Activated CD4-positive, alpha-beta T cell treated with anti-CD3 and anti-CD28 coated beads, Interleukin-2, amount 50 U/mL, for 4 hours (primary cell): ENCODE measurements at regions not wholly inside any gene's neighbourhood (a gene's known extent, or its start where the extent isn't known, plus 50 kb on each side); places are given as distances from the start of the nearest gene placed in this dataset.
A peak's percentile ranks its signal among the peaks of the same experiment; 100 is the strongest.

ENCODE experiments used
- DNase-seq, 2 experiments: peaks; one replicate each; pipeline ENCODE4 v3.0.0-alpha.2; 2020

DNA sequence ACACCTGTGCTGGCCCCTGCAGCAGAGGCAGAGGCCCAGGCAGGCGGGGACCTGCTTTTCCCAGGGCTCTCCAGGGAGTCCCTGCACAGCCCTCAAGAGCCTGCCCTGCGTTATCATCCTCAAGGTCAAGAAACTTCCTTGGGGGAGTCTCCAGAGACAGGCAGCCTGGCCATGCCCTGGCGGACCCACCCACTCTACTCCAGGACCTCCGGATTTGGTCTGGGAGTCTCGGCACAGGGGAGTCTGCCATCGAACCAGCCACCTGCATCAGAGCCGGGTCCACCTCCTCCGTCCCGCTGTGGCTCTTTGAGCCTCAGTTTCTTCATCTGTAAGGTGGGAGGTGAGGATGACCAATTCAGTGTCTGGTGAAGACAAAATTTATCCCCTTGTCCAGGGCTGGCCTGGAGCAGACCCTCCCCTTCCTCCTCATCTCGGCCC is 75.3 kb upstream of the TNRC6C start:
- DNase-seq, result no peak

DNA sequence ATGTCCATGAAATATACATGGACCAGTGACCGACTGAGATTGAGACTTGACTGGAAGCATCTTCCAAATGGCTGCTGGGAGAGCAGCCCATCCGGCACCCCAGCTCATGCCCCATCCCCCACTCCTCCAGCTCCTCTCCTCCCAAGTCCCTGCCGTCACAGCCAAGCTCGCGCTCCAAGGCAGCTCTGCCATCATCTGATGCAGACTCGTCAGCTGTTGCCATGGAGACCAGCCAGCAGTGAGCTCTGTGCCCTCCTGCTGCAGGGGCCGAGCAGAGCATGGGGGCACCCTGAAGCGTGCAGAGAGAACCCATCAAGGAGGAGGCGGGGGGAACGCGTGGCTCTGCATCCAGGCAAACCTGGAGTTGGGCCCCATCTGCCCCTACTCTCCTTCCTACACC is 74.5 kb upstream of the TNRC6C start:
- DNase-seq, result no peak

DNA sequence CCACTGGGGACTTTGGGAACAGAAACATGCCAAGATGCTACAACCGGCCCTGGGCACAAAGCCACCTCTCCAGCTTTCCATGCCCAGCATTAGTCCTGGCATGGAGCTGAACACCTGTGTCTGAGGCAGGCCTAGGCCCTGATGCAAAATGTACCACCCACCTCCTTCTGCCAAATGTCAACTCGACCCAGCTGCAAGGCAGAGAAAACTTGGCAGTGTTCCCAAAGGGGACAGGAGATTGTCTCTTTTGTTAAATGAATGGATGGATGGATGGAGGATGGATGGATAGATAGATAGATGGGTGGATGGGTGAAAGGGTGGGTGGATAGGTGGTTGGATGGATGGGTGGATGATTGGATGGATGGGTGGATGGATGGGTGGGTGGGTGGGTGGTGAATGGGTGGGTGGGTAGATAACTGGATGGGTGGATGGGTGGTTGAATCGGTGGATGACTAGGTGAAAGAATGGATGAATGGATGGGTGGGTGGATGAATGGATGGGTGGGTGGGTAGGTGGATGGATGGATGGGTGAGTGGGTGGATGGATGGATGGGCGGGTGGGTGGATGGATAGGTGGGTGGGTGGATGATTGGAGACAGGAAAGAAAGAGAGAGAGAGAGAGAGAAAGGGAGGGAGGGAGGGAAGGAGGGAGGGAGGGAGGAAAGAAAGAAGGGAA is 73.4 kb upstream of the TNRC6C start:
- DNase-seq, result no peak

DNA sequence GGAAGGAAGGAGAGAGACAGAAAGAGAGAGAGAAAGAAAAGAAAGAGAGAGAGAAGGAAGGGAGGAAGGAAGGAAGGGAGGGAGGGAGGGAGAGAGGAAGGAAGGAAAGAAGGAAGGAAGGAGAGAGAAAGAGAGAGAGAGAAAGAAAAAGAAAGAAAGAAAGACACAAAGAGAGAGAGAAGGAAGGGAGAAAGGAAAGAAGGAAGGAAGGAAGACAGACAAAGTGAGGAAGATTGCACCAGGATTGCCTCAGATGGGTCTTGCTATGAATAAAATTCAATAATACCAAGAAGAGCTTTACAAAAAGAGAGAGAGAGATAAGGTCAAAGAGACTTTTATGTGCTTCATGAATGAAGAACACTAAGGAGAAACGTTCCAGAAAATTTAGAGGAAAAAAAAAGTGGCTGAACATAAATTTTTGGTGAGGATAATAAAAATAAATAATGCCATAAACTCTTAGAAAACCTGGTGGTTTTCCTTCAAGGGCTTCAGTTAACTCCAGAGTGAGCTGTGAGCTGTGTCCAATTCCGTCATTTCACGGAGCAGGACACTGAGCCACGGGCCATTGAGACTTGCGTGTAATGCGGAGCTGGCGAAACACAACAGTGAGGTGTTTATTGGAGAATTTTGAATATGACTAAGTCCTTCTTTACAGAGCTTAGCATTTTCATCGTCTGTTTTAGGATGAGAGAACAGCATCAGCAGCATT is 72.7 kb upstream of the TNRC6C start:
- DNase-seq, result no peak

DNA sequence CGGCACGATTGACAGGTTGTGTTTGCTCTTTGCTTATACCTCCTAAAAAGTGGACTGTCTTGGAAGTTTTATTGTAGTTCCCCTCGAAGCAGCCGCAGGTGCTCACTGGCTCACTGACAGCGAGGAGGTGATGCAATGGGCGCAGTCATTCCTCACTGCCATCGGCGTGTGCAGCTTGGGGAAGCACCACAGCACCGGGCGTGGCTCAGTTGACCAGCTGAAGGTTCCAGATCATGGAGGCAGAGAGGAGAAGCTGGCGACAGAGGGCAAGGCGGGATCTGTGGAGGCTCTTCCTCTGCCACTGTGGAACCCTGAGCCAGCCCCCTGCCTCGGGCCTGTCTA is 72.1 kb upstream of the TNRC6C start:
- DNase-seq, result no peak

DNA sequence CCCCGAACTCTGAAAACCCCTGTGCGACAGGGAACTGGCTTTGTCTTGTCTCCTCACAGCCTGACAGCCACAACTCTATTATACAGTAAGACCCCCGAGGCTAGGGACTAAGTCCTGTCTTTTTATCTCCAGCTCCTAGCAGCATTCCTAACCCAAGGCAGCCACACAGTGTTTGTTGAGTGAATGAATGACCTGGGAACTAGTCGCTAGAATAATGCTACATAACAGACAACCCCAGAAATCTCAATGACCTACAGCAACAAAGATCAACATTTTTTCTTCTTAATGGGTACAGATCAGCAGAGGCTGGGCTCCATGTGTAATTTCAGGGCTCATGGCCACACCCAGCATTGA is 71.4 kb upstream of the TNRC6C start:
- no peak for DNase-seq

DNA sequence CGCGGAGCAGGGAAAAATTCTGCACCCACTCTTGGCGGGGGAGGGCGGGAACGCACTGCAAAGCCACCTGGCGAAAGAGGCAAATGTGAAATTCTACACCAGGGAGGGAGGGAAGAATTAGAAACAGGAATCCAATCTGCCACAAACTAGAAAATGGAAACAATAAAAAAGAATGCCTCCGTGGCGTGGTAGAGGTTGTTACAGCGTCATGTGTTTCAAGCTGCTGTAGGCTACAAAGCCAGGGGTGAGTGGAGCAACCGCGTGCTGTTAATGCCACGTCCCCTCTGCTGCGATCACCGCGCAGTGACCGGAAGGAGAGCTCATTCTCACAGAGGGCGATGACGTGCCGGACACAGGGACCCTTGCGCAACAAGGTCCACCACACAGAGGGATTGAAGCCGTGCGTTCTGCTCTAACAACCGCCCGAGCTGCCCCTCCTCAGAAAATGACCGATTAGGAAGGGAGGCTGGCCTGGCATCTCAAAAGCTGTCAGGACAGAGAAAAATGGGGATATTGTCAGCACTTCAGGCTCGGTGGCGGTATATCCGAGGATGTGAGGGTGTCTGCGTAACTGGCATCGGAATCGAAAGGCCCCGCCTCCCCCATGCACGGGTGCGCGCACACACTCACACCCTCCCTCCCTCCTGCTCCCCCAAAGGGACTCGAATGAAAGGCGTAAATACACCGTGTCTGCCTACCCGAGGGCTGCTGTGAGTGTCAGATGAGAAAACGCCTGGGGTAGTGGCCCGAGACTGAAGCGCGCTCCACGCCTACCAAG is 70.8 kb upstream of the TNRC6C start:
- peak; percentile 71 to 77 for DNase-seq

DNA sequence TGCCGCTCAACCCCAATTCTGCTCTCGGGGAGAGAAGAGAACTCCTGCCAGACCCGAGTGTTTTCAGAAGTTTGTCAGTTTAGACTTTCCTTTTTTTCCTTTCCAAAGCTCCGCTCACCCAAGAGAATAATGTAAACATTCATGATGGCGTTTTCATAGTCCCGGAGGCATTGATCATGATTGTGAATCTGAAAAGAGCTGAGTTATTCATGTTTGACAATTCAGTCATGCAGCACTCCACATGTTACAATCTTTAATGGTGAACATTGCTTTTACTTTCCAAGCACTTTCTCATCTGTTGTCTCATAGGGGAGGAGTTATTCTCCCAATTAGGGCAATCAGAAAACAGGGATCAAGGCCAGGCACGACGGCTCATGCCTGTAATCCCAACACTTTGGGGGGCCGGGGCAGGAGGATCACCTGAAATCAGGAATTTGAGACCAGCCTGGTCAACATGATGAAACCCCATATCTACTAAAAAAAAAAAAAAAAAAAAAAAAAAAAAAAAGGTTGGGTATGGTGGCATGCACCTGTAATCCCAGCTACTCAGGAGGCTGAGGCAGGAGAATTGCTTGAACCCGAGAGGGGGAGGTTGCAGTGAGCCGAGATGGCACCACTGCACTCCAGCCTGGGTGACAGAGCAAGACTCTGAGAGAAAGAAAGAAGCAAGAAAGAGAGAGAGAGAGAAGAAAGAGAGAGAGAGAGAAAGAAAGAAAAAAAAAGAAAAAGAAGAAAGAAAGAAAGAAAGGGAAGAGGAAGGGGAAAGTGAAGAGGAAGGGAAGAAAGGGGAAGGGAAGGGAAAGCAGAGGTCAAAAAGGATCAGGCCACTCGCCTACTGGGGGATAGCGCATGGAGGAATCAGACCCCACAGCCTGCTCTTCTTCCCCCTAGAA is 70.0 kb upstream of the TNRC6C start:
- no peak for DNase-seq

DNA sequence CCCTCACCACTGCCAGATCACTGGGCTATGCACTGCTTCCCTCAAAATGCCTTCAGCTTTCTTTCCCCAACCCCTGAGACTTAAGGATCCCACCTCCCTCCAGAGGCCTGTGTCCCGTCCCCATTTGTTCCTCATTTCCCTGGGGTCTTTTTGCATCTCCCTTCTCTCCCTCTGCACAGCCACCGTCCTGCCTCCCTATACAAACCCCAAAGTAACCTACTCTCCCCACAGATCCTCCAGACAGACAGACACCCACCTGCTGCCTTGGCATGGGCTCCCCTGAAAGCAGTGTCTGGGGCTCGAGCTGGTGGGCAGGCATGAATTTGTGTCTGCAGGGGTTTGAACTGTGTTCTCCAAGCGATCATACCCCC is 69.4 kb upstream of the TNRC6C start:
- DNase-seq, result no peak

DNA sequence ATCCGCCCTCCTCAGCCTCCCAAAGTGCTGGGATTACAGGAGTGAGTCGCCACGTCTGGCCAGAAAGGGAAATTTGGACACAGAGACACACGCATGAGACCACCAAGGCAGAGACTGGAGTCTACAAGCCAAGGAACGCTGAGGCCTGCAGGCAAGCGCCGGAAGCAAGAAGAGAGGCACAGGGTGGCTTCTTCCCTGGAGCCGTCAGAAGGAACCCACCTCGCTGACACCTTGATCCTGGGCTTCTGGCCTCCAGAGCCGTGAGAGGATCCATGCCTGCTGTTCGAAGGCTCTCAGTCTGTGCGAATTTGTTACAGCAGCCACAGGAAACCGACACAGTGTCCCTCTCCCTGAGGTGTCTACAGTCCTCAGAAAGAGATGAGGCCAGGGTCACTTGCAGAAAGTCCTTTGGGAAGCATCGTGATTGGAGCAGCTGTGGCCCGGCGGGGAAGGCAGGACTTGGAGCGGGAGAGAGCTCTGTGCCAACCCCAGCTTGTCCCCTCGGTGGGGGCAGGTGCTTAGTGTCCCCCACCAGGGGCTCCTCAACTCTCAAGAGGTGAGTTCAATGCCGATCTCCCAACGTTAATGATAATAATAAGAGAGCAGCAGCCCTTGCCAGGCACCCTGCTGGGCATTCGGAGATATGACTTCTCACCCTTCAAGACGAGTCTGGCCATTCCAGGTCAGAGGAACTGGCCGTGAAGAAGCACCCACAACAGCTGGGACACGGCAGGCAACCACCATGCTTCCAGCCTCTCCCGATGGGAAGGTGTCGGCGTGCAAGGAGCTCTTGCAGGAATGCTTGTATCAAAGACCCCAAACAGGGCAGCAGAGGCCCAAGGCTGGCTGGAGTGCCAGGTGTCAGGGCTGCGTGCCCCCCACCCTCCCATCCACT is 68.4 kb upstream of the TNRC6C start:
- no peak for DNase-seq

DNA sequence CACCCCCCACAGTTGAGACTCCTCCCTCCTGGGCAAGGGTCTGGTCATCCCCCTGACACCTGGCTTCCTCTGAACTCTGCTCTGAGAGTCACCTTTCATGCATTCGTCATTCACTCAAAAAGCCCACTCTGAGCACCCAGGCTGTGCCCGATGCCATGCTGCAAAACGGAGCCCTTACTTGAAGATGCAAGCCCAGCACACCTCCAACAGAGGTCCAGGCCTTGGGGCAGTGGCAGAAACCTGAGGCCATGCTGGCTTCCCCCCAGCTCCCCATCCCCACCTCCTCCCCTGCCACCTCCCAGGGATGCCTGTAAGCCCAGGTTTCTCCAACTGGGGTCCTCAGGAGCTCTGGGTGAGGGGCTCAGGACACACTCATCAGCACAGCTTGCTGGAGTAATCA is 67.7 kb upstream of the TNRC6C start:
- no peak for DNase-seq

DNA sequence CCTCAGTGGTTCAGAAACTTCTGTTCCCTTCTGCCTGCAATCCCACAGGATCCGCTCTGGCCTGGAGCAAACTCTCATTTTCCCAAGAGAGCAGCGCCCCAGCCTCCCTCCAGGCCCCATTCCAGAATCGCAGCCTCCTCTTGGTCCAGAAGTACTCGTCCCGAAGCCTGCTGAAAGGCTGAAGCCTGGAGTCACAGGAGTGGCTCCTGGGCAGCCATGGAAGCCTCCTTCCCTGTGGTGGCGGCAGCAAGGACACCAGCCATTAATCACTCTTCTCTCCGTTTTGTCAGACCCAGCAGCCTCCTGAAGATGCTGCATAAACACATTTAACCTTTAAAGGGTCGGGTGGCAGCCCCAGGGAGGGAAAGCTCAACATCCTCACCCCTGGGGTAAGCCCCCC is 66.9 kb upstream of the TNRC6C start:
- no peak for DNase-seq

DNA sequence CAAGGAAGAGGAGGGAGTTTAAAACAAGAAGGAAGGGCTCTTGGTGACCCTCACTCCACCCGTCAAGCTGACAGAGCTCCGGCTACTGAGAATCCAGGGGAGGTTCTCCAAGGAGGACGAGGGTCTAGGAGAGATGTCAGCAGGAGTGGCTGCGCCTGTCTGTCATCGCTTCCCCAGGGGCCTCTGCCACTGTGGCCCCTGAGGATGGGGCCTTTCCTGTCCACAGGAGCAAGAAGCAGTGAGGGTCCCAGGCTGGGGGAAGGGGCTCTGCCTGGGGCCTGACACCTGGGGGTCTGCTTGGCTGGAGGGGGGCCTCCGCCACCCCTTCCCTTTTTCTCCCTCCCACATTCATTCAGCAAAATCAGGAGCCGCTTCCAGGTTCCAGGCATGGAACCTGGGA is 66.5 kb upstream of the TNRC6C start:
- no peak for DNase-seq

DNA sequence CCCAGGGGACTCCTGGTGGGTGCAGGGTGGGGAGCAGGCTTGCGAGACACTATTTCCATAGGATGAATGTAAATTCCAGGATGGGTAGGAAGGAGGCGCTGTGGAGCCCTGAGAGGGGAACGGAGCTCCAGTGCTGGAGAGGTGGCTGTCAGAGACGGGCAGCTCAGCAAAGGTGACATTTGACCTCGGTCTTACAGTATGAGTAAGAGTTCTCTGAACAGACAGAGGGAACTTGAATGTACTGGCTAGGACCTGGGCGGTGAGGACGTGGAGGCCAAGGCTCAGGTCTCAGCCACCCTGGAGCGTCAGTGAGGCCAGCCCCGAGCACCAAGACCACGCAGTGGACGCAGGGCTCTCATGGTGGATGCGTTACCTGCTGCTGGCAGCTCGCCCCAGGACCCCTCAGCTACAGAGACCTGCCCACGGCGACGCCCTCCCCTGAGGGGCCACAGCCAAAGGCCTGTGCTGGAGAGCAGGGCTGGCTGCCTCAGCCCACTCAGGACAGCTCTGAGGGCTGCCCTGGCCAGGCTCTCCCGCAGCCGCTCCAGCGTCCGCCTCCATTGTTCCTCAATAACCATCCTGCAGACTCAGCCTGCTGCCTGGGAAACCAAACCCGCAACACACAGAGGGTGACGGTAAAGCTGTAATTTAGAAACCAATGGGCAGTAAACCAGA is 65.9 kb upstream of the TNRC6C start:
- DNase-seq, result no peak

DNA sequence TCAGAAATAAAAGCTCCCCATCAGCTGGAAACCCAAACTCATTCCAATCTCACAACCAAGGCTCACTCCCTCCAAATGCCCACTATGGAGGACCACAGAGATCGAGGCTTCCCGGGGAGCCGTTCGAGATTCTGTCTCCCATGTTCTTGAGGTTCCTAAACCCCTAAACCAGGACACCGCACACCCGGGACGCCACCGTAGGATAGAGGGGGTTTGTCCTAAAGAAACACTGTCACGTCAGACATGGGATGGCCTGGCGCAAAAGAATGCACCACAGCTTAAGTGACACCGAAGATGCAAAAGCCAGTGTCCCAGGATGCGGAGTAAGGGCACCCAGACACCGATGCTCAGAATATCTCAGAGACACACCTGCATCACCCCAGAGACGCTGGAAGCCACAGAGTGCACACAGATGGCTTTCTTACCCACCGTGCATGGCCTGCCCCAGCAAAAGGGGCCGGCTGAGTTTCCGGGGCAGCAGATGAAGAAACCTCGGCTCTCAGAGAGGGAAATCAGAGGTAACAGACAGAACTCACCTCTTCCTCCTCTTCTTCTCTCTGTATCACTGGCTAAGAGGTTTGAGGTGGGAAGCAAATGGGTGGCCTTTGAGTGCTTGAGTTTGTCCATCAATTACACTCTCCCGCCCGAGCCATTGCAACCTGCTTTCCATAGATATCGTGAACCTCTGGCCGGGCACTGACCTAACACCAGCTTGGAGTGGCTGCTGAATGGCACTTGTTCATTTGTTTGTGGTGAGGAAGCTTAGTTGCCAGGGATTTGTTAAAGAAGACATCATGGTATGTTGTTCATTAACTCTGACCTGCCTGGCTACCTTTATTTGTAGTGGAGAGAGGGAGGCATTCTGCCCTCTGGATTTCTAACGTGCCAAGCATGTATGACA is 65.1 kb upstream of the TNRC6C start:
- no peak for DNase-seq

DNA sequence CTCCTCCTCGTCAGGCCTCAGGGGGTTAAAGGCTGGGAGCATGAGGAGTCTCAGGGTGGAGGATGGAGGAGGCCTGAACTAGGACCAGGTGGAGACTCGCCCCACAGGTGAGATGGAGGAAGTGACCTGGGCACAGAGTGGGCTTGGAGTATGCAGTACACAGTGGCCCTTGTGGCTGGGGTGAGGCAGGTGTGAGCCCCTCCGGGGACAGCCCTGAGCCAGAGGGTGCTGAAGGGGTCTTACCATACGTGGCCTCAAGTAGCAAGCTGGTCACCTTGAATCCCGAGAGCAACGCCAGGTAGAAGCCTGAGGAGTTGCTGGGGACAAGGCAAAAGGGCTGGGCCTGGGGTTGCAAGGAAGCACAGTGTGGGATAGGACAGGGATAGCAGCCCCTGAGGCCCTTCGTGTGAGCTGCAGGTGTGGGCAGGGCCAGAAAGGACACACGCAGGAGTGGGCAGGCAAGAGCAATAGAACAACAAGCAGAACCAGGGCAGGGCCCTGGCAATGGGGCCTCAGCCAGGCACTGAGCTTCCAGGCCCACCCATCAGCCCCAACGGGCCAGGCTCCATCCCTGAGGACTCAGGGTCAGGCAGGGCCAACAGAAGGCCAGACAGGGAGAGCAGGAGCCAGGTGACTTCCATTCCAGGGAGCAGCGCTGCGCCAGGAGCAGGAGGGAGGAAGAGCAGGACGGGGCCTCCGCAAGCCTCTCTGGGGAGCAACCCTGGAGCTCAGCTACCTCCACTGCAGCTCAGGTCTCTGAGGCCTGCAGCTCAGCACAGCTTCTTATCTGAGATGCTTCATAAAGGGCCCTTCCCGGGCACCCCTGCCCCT is 64.2 kb upstream of the TNRC6C start:
- DNase-seq, result no peak

DNA sequence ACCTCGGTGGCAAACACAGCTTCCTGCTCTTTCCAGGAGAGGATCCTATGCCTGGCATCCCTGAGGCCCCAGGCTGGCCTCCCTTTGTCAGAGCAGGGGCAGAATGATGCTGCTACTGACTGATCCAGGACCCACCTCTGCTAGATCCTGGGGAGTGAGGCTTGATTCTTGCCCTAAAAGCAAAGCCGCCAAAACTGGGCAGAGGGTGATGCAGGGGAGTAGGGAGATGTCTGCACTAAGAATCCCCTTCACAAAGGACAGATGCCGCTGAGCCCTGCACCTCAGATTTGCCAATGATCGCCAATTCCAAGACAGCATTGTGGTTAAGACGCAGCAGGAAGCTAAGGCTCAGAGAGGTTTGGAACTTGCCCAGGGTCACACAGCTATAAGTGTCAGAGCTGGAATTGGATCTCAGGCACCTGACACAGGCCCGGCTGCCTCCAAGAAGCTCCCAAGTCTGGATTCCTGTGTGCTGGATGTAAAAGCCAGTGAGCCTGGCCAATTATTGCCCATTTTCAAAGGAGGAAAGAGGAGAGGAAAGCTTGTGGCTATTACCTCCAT is 60.7 kb upstream of the TNRC6C start:
- no peak for DNase-seq

DNA sequence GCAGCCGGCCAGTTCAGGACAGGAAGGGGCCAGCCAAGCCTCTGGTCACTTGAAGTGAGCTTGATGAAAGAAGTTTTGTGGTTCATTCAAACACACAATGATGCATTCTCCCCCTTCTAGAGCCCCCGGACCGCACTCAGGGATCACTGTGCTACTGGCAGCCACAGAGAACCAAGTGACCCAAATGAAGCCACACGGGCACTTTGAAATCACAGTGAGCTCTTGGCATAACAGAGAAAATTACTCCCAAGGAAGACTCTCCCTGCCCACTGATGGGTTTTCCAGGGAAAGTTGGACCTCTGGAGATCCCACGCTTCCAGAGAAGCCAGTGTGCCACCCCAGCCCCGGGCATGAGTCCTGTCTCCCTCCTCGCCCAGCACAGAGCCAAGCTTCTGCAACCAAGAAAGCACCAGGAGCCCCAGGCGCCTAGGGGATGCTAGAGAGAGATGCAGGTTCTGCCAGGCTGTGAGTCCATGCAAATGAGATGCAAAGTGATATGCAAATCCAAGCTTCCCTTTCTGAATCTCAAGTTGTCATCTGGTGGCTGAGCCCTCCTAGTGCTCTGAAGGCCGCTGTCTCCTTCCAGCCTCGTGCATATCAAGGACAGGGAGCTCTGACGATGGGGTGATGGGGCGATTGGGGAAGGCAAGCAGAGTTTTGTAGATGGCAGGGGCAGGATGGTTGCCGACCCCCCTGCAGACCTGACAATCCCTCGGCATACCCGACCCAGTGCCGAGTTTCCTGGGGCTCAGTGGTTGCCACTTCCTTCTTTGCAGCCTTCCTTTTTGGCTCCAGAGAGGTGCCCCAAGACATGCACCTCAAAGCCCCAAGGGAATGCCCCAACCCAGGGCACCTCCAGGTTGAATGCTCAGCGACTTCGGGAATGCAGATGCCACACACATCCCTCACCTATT is 59.7 kb upstream of the TNRC6C start:
- DNase-seq, result no peak
